H1 (cell line): ENCODE measurements at regions not wholly inside any gene's neighbourhood (a gene's known extent, or its start where the extent isn't known, plus 50 kb on each side); places are given as distances from the start of the nearest gene placed in this dataset.

Experiments
- CHD7 ChIP-seq: fragments of 300-600 bp; sonication (generic); IDR thresholded peaks from 2 replicates; pipeline ENCODE4 v1.7.1; 2012; ENCODE audit warnings: low read length, moderate library complexity, mild to moderate bottlenecking, inconsistent platforms; ENCODE audit not compliant: insufficient replicate concordance
- EP300 ChIP-seq, 2 experiments: IDR thresholded peaks; 1 replicate in 1 of 2; 2 replicates in 1 of 2; pipeline ENCODE4 v1.6.1; 2011 to 2012; ENCODE audit warnings: low read depth in 2 of 2, low read length in 2 of 2, mild to moderate bottlenecking in 2 of 2, borderline replicate concordance in 1 of 2, inconsistent platforms in 1 of 2, moderate library complexity in 1 of 2
- NANOG ChIP-seq: IDR thresholded peaks from 2 replicates; pipeline ENCODE4 v1.6.1; 2011; ENCODE audit warnings: low read length, low read depth, mild to moderate bottlenecking, inconsistent platforms; ENCODE audit not compliant: insufficient read depth, poor library complexity, severe bottlenecking
- POLR2AphosphoS5 ChIP-seq: IDR thresholded peaks from 2 replicates; pipeline ENCODE4 v1.6.1; 2011; ENCODE audit warnings: low read depth, low read length
- RNF2 ChIP-seq: fragments of 200-900, 300-1000 bp; sonication (generic); IDR thresholded peaks from 2 replicates; pipeline ENCODE4 v1.7.1; 2016; ENCODE audit warnings: borderline replicate concordance, low read depth, mild to moderate bottlenecking, antibody characterized with exemption, low read length; ENCODE audit not compliant: poor library complexity, severe bottlenecking; ENCODE audit errors: missing control alignments
- SIRT6 ChIP-seq: IDR thresholded peaks from one replicate; pipeline ENCODE4 v1.7.1; 2012; ENCODE audit warnings: low read length, inconsistent platforms
- TBP ChIP-seq: IDR thresholded peaks from 2 replicates; pipeline ENCODE4 v1.6.1; 2011; ENCODE audit warnings: low read depth, low read length, improper control_type of control experiment

- TF ChIP-seq CHD7, result no peak
- TF ChIP-seq POLR2AphosphoS5, result no peak
- TF ChIP-seq SIRT6, result no peak
- TF ChIP-seq EP300 (IDR thresholded peaks at IDR 0.05; ENCODE audit: borderline replicate concordance in 1 of 2, low read depth in 2 of 2, low read length in 2 of 2), result no peak
- TF ChIP-seq RNF2, result no peak
- TF ChIP-seq TBP, result no peak
- TF ChIP-seq NANOG, result no peak
Observed at GRCh38 chr4:108301545-108302251, 133.0 kb upstream of the LEF1 start (continued).
